Renal pelvis (tissue), 1 donor: ENCODE measurements at regions not wholly inside any gene's neighbourhood (a gene's known extent, or its start where the extent isn't known, plus 50 kb on each side); places are given as distances from the start of the nearest gene placed in this dataset.

Source experiments
- DNase-seq: peaks from one replicate; pipeline ENCODE4 v3.0.0-alpha.2; 2013

- DNase-seq, result no peak
Observed at GRCh38 chr20:63128367-63128766, 87.6 kb downstream of the YTHDF1 start.

DNA sequence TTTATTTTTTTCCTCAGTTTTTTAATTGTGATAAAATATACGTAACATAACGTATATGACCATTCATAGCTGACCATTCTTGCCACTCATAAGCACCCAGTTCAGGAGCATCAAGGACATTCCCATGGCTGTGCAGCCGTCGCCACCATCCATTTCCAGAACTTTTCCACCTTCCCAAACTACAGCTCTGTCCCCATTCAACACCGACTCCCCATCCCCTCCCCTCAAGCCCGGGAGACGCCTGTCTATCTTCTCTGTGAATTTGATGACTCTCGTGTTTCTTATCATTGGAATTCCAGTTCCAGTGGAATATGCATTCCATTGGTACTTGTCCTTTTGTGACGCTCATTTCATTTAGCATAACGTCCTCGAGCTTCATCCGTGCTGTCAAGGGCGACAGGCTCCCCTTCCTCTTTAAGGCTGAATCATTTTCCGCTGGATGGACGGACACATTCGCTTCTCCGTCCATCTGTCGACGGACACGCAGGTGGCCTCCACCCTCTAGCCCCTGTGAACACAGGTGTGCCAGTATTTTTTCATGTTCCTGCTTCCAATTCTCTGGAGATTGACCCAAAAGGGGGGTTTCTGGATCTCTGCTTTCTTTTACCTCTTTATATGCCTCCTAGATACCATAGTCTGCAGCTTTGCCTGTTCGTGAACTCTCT, 88.1 kb downstream of the YTHDF1 start:
- no peak for DNase-seq

GRCh38 chr20:63126876-63127699, 88.8 kb downstream of the YTHDF1 start:
- DNase-seq, result no peak

GRCh38 chr20:63125838-63126601, 89.9 kb downstream of the YTHDF1 start:
- DNase-seq, result no peak

GRCh38 chr20:63125581-63125837, 90.4 kb downstream of the YTHDF1 start:
- no peak for DNase-seq

- no peak for DNase-seq
Observed at GRCh38 chr20:63124782-63125580, 91.0 kb downstream of the YTHDF1 start.

DNA sequence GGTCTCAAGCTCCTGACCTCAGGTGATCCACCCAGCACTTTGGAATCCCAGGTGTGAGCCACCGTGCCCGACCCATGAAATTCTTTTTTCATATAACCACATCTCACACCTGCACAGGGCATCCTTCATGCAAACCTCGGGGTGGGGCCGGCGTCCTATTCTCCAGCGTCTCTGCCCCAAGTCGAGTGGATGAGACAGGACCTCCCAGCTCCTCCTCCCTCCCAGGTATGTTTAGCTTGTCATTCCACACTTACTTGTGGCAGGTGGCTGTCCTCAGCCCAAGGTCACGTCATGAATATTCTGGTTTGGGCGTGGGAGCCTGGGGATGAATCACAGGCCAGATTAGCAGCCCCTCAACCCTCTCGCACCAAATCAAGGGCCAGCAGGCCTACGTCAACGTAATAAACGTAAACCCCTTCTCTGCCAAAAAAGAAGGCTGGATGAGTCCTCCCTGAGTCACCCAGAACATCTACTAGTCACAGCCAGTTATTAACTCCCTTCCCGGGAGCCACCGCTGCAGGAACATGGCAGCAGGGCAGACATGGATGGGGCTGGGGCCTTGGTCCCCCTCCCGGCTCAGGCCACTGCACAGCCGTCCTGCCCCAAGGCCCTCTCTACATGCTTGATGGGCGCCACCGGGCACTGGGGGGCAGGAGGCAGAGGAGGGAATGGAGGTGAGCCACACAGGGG, 91.7 kb downstream of the YTHDF1 start:
- DNase-seq, result no peak

DNA sequence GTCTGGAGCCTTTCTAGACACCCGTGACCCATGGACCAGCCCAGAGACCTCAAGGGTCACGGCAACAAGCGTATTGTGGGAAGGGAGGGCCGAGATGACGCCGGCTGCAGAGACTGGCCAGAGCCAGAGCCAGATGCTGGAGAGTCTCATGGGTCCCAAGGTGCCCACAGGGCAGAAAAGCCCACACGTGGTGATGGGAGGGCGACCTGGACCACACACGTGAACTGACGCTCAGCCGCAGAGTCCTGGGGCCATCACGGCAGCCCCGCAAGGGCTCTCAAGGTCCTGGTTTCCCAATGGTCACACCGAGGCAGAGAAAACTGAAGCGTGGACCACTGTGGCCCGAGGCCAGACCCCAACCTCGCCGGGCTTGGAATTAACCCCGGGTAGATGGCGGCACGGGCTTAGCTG, 92.6 kb downstream of the YTHDF1 start:
- no peak for DNase-seq

GRCh38 chr20:63122626-63123025, 93.3 kb downstream of the YTHDF1 start:
- no peak for DNase-seq

DNA sequence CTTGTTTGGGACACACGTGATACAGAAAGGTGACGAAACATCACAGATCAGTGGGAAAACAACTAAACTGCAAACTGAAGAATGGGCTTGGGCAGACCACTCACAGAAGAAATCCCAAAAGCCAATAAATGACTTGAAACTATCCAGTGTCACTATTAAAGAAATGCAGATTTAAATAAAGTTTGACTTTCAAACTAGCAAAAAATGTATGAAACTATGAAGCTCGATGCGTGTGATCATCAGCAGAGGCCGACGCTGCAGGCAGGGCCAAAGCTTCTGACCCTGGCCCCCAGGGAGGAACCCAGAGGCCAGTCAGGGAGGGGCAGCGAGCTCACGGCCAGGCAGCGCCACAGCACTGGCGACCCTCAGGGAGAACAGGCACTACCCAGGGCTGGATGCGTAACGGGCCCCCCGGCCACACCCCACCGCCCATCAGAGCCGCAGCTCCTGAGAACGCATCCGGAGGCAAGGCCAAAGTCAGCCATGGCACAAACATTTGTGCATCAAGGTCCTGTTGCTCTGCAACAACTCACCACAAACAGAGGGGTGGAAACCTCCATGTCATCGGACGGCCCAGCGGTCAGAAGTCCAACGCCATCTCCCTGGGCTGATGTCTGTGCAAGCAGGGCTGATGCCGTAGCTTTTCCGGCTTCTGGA, 94.1 kb downstream of the YTHDF1 start:
- no peak for DNase-seq

DNA sequence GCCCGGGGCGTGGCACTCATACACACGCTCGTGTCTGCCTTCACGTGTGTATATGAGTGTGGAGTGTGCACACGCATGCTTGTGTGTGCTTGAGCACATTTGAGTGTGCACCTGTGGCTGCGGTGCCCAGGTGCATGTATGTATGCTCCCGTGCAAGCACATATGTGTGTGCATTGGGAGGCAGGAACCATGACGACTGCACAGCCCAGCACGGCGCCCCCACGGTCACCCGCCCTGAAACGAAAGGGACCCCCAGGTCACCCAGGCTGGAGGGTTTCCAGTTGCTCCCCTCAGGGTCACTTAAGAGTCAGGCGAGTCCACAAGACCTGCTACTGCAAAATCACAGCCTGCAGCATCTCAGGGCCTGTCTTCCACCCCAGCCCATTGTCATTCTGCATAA, 94.7 kb downstream of the YTHDF1 start:
- DNase-seq, result no peak

DNA sequence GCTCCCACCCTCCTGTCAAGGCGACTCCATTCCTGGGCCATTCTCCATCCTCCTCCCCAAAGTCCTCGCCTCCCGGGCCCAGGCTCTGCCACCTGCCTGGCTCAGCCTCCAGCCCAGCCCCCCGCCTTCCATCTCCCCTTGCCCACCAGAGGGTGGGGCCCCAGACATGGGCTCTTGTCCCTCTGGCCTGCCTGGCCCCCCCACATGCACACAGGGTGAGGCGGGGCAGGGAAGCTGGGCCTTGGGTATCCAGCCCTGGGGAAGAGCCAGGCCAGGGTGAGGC, 95.2 kb downstream of the YTHDF1 start:
- DNase-seq, result no peak

DNA sequence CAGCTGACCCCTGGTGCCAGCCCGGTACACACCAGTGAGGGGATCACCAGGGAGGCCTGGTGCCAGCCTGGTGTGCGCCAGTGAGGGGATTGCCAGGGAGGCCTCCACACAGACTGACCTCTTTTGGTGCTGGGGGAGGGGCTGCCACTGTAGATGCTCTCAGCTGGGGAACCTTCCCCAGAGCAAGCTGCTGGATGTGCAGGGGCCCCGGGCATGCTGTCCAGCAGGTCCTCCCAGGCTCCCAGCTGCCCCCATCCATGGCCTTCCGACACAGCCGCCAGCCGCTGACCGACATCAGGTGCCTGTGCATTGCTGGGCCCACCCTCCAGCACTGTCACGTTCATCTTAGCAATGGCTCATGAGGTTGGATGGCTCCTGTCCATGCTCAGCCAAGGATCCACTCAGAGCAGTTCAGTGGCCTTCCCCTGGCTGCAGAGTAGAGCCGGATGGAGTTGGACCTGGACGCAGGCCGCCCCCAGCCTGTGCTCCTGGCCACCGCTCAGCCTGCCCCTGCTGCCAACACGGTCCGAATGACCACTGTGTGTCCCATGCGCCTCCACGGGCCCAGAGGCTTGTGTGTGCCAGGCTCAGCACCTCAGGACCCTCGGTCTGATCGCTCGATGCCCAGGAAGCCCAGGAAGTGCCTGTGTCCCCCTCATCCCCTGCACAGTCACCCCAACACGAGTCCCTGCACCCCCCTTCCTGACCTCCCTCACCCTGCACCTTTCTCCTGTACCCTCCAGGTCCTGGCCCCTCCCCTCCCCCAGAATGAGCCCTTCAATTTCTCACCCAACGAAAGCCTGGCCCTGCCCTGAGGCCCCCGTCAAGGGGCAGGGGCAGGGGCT, 95.7 kb downstream of the YTHDF1 start:
- DNase-seq, result no peak

- DNase-seq, result no peak
Observed at GRCh38 chr20:63119121-63119962, 96.6 kb downstream of the YTHDF1 start.

- DNase-seq, result no peak
Observed at GRCh38 chr20:63118303-63119120, 97.4 kb downstream of the YTHDF1 start.

GRCh38 chr20:63117661-63118302, 98.1 kb downstream of the YTHDF1 start:
- DNase-seq, result no peak

DNA sequence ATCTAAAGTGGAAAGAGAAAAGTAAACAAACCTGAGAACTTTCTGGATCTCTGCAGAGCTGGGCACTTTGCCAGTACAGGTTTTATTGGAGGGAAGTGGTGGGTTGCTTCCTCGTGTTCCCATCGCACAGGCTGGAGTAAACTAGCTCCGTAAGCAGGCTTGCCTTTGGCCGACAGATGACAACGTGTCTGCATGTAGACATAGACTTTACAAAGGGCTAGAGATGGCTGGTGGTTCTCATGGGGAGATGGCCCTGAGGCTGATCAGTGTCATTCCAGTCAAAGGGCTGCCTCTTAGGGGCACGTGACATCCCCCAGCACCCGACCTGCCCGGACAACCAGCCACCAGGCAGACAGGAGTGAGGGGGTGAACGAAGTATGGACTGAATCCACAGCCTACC, 98.8 kb downstream of the YTHDF1 start:
- DNase-seq, result no peak
